ENCODE measurements at regions not wholly inside any gene's neighbourhood (a gene's known extent, or its start where the extent isn't known, plus 50 kb on each side); places are given as distances from the start of the nearest gene placed in this dataset.

DNA sequence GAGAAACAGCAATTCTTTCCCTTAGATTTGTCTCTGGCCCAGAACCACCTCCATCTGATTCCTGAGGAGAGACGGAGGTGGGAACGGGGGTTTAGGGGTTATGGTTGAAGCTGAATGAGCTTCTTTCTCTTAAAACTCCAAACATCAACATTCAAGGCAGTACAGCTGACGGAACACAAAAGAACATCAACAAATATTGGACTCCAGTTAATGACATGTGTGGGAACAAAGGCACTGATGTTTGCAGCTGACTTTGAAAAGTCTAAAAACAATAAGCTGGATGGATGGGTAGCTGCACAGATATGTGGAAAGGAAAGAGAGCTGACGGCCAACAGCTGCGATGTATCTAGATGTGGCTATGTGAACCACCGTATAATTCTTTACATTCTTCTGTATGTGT lies 256.5 kb downstream of the SOD2 start:
- TF ChIP-seq POLR2A (IDR thresholded peaks at IDR 0.05): no peak
- no peak for TF ChIP-seq CTCF (IDR thresholded peaks at IDR 0.05)
- peak in 1 of 2 donors; percentile 45 for TF ChIP-seq EP300 (IDR thresholded peaks at IDR 0.05)

All from tibial nerve (tissue), 4 donors.